GOT3 (cell line): ENCODE measurements at regions not wholly inside any gene's neighbourhood (a gene's known extent, or its start where the extent isn't known, plus 50 kb on each side); places are given as distances from the start of the nearest gene placed in this dataset.
"Not testable (repeated sequence)": the region's sequence is repeated elsewhere in the genome, so short reads cannot be mapped to it uniquely, and the experiment has no call there.

ENCODE experiments used
- DNase-seq: peaks from one replicate; lab custom pipeline; 2025; ENCODE audit warnings: mixed read lengths; lab: John Stamatoyannopoulos, UW

DNA sequence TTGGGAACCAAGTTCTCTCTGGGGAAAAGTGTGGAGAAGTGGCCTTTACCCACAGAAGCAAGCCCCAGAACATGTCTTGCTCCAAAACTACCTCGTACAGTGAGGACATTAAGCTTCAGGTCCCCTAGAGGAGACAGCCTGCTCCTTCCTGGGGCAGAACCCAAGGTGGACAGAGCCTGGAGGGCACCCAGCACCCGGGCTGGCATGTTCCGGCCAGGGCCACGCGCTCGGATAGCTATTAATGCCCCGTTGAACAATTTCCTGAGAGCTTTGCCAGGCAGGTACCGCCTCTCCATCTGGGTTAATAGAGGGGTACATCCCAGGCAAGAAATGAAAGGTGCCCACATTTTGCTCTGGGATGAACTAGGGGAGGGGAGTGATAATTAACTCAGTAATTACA, 169.0 kb upstream of the GRK3 start:
- DNase-seq = no peak

DNA sequence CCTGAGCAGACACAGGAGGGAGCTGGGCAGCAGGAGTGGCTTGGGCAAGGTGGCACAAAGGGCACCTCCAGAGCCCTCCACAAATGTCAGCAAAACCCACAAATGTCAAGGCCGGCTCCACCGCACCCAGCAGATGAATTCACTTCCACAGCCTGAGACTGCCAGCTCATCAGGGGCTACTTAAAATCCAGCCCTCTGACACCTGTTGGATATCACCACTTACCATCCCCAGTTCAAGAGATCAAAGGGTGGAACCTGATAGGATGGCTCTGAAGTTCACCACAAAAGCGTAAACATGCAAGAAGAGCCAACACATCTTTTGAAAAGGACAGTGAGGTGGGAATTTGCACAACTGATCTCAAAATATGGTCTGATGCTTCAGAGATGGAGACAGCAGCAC, 168.6 kb upstream of the GRK3 start:
- no peak for DNase-seq

- DNase-seq = no peak
Measured at GRCh38 chr22:25396615-25397200, 167.8 kb upstream of the GRK3 start.

GRCh38 chr22:25397616-25398015, 166.9 kb upstream of the GRK3 start:
- DNase-seq = no peak

- DNase-seq = not testable (repeated sequence)
Measured at GRCh38 chr22:25398591-25399062, 165.8 kb upstream of the GRK3 start.

GRCh38 chr22:25399649-25400151, 164.8 kb upstream of the GRK3 start:
- DNase-seq = no peak

DNA sequence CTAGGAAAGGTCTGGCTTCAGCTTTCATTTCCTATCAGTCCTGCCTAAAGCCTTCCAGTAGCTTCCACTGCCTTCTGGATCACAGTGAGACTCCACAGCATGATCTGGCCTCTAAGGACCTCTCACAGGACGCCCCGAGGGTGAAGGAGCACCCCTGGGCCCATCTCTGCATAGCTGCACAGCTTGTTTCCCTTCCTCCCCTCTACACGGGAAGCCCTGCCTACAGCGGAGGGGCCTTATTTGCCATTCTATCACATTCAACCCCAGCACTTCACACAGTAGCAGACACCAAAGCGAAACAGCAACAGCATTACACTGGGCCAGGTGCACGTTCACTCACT, 162.3 kb upstream of the GRK3 start:
- DNase-seq = no peak

DNA sequence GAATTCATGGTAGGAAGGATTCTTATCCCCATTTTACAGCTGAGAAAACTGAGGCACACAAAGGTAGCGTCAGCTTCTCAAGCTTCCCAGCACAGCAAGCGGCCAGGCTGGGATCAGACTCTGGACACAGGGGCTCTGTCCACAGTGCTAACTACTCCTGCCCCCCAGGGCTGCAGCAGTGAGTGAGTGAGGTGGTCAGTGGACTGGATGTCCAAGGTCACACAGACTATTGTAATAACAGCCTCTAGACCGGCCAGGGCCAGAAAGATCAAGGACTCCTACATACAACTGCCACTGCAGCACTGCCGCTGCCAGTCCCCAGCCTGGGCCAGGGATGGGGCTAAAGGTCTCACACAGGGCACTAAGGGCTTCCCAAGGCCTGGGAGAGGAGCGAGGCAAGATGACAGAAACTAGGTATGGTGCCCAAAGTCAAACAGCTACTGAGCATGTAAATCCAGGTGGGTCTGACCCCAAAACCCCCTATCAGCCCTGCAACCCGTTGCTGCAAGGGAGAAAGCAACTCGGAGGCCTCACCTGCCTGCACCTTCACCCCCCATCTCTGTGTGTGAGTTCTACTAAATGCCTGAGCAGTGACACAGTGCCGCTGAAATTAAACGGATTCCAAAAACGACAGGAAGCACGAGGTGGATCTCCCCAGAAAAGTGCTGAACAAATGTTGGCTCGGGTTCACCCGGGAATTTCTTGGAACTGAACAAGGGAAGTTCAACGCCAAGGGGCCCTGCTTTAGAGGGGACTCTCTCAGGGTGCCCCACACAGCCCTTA, 161.8 kb upstream of the GRK3 start:
- DNase-seq = no peak

DNA sequence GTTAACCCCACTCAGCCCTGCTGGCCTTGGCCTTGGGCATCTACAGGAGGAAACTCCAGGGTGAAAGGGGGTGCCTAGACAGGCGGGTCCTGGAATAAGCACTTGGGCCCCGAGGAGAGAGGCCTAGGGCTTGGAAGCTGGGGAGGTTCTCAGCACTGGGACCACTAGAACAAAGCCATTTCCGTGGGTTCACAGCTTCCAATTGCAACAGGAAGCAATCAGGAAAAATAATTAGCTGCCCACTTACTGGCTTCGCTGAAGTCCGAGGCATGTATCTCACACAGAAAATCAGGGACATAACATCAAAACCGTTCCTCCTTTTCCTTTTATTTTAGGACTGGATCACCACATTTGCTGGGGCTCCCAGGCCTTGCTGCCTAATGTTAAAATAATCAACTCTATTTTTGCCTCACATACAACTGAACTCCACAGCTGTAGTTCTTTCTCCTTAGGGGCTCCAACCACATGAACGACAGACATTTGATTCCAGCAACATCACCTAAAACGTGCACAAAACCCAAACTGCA, 161.1 kb upstream of the GRK3 start:
- DNase-seq = no peak

GRCh38 chr22:25403811-25404471, 160.5 kb upstream of the GRK3 start:
- no peak for DNase-seq

- DNase-seq = no peak
Measured at GRCh38 chr22:25404556-25404927, 159.9 kb upstream of the GRK3 start.

- no peak for DNase-seq
Measured at GRCh38 chr22:25404928-25405816, 159.3 kb upstream of the GRK3 start.

- no peak for DNase-seq
Measured at GRCh38 chr22:25405841-25406509, 158.5 kb upstream of the GRK3 start.

DNA sequence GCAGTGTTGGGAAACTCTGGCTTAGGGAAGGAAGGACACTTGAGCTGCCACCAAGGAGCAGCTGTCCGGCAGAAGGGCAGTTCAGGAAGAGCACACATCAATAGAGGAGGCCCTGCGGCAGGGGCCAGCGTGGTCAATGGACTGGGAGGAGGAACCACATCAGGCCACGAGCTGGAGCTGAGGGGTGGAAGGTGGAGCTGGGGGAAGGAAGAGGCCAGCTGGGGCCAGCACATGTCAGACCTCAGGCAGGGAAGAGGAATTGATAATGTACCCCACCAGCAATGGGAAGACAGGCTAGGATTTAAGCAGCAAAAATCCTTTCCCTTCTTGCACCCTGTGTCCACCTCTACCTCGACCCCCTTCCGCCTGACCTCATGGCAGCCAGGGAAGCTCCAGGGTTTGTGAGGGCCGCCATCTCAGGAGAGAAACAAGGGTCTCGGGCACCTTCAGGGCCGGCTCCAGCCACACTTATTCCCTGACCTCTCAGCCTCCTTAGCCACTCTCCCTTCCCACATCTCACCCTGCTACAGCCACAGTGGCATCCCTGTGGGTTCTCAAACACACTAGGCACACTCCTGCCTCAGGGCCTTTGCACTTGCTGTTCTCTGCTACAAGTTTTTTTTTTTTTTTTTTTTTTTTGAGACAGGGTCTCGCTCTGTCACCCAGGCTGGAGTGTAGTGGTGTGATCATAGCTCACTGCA, 157.8 kb upstream of the GRK3 start:
- no peak for DNase-seq

DNA sequence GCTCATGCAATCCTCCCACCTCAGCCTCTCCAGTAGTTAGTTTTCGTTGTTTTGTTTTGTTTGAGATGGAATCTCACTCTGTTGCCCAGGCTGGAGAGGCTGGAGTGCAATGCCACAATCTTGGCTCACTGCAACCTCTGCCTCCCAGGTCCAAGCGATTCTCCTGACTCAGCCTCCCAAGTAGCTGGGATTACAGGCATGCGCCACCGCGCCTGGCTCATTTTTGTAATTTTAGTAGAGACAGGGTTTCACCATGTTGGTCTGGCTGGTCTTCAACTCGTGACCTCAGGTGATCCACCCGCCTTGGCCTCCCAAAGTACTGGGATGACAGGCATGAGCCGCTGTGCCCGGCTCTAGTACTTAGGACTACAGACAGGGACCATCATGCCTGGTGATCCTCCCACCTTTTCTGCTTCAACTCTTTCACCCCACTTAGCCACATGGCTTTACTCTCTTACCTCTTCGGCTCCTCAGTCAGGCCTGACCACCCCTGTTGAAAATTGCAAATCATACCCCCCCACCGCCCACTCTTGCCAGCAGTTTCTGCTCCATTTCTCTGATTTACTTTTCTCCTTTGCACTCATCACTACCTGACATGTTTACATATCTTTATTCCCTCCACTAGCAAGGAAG, 157.1 kb upstream of the GRK3 start:
- DNase-seq = no peak

DNA sequence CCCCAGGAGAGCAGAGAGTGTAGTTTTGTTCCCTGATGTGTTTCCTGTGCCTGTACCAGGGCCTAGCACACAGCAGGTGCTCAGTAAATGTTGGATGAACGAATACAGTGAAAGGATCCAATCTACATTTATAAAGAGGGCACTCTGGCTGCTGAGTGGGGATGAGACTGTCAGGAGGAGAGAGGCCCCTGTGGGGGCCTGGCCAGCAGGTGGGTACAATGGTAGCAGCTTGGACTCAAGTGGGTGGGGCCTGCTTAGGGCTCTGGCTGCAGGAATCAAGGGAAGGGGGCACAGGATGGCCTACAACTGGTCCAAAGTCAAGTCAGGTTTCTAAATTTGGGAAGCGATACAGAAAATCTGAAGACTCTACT, 156.6 kb upstream of the GRK3 start:
- DNase-seq = no peak

DNA sequence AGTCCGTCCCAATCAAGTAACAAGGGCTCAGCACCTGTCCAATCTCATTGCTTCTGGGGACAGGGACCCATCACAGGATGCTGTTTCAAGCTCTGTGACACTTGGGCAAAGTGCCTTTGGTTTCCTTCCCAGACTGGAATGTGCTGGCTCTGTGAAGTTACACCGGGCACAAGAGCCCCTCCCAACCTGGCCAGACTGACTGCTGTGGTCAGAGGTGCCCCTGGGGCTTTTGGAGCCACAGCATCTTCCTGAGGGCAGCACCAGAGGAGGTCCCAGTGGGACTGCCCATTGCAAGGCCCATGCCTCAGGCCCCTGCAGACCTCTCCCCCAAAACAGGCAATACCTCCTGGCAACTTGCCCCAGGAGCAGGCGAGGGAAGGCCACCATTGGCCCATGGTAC, 155.2 kb upstream of the GRK3 start:
- no peak for DNase-seq

GRCh38 chr22:25410849-25411248, 153.6 kb upstream of the GRK3 start:
- DNase-seq = no peak

- no peak for DNase-seq
Measured at GRCh38 chr22:25413620-25414019, 150.9 kb upstream of the GRK3 start.

GRCh38 chr22:25415731-25416130, 148.7 kb upstream of the GRK3 start:
- DNase-seq = not testable (repeated sequence)
